GM21367 (cell line): ENCODE measurements at regions not wholly inside any gene's neighbourhood (a gene's known extent, or its start where the extent isn't known, plus 50 kb on each side); places are given as distances from the start of the nearest gene placed in this dataset.

Experiments used
- ATAC-seq: cut with Tn5 transposase; IDR thresholded peaks from one replicate; pipeline ENCODE4 v1.9.1; 2021; ENCODE audit not compliant: unreplicated experiment

DNA sequence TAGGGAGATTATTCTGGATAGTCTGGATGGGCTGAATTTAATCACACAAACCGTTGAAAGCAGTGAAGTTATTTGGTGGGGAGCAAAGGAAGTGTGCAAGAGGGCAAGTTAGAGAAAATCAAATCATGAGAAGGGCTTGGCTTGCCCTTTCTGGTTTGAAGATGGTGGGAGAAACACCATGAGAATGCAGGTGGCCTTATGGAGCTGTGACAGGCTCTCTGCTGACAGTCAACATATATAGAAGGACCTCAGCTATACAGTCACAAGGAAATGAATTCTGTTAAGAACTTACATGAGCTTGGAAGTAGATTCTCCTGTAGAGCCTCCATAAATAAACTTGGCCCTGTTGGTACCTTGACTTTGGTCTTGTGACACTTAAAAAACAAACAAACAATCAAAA is 72.3 kb downstream of the GMNC start:
- no peak for ATAC-seq

DNA sequence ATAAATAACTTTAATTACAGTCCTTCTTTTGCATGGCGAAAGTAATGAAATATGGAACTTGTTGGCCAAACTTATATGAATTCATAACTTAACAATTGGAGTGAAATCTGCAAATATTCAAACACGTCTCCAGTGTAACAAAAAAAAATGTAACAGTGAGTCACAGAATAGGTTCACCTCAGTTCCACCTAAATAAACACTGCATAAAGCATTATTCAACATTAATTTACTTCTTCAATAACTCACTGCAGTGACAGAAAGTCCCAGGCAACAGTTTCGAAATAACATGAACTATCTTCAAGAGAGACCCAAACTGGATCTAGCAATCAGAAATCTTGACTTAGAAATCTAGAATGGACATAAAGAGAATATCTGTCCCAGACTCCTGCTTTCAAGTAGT is 75.6 kb downstream of the GMNC start:
- no peak for ATAC-seq

DNA sequence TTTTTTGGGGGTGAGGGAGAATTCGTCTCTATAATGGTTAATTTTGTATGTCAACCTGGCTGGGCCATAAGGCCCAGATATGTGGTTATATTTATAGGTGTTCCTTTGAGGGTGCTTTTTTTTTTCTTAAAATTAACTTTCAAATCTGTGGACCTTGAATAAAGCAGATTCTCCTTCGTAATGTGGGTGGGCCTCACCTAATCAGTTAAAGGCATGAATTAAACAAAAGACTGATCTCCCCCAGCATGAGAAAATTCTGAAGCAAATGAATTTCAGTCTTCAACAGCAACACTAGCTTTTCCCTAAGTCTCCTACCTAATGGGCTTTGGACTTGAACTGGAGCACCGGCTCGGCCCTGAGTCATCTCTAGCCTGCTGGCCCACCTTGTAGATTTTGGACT is 77.4 kb downstream of the GMNC start:
- no peak for ATAC-seq

DNA sequence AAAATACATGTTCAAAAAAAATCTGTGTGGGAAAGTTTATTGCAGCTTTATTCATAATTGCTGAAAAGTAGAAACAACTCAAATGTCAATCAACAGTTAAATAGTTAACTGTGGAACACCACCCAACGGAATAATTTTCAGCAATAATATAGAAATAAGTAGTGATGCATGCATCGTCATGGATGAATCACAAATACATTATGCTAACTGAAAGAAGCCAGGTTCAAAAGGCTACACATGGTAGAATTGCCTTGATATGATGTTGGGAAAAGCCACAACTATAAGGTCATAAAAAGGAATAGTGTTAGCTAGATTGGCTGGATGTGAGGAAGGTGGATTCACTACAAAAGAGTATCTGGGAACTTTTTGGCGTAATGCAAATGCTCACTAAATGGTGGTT is 82.0 kb downstream of the GMNC start:
- no peak for ATAC-seq

DNA sequence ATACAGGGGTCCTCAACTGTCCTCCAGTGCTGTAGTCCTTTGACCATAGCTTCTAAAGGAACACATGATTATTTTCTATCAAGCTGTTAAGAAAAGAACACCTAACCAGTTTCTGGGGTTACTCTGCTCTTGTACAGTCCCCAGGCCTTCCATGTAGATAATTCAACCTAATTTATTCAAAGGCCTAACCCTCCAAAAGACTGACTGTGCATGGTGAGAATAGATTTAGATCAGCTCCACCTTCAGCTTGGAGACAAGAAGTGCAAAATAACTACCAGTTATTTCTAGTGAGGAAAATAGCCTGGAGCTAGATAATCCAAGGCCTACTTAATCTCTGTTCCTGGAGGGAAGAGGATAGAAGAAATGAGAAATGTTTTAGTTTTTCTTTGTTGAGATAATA is 87.9 kb downstream of the GMNC start:
- ATAC-seq = no peak

DNA sequence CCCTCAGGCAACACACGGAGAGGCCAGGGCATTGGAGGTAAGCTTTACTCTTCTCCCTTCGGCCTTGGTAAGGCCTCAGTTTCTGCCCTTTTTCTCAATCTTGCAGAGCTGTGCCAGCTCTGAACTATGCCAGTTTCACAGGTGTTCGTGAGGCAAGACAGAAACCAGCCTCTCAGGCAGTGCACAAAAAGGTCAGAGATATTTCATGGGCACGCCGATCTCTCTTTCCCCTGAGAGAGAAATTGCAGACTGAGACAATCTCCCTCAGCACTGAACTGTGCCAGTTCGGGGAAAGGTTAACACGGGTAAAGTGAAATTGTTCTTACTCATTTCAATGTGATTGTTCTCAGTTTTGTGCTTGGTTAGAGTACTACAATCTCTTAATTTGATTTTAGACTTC is 88.5 kb downstream of the GMNC start:
- ATAC-seq = no peak

DNA sequence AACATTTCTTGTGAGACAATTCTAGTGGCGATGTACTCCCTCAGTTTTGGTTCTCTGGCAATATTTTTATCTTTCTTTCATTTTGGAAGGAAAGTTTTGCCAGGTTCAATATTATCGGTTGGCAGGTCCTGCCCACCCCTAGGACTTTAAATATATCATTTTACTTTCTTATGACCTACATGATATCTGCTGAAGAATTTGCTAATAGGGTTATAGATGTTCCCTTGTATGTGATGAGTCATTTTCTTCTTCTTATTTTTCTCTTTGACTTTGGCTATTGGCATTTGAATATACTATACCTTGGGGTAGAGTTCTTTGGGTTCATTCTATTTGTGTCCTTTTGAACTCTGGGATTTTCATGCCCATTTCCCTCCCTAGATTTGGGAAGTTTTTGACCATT is 89.7 kb downstream of the GMNC start:
- no peak for ATAC-seq

DNA sequence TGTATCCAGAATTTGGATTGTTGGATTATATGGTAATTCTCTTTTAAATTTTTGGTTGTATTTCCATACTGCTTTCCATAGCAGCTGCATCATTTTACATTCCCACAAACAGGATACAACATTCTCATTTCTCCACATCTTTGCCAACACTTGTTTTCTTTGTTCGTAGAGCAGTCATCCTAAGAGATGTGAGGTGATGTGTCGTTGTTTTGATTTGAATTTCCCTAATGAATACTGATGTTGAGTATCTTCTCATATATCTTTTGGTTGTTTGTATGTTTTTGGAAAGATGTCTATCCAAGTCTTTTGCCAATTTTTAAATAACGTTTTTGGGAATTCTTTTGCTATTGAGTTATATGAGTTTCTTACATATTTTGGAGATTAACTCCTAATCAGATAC is 93.6 kb downstream of the GMNC start:
- no peak for ATAC-seq

DNA sequence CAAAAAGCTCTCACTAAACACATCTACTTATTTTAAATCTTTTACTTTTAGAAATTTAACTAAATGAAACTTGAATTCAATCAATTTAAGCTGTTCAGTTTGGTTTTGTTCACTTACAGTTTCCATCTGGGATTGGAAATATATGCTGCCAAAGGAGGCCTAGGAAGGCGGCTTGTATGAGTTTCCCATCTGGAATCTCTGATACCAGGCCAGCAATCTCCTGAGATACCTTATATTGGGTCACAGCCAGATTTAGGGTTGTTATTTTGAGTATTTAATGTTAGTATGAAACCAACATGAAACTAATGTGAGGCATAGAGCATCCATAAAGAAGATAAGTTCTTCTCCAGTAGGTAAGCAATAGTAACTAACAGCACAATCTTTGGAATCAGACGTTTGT is 94.6 kb downstream of the GMNC start:
- no peak for ATAC-seq

DNA sequence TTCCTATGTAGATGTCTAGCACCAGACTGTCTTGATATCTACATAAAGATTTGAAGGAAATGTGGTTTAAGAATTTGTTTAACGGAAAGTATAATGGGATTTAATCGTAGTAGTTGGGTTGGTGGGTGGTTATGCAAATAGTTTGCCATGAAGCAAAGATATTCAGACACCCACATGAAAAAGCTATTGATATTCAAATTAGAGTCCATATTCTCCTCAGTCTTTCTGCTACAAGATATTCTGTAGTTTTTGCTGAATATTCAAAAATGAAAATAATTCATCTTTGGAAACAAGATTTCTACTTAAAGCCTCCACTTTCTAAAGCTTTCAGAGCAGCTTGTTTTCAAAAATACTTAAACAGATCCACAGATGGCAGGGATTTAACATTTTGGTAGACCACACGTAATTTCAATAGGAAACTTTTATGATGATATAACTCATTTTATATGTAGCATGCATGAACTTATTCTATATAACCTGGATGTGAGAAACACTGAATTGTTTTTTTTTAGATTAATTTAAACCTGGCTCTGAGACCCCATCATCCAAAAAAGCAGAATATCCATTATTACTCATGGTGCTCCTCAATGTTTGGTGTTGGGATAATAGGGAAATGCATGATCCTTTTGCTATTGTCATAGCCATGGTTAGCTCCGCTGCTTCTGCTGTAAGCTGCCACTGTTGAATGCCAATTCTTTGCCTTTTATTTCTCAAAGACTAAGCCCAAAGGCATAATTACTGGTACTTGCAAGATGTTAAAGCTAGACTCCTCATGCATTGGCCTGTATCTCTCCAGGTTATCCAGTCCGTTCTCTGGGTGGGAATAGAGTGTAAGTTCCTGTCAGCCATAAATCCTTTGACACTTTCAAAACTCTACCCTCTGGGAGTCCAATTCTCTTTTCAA is 98.0 kb downstream of the GMNC start:
- no peak for ATAC-seq

DNA sequence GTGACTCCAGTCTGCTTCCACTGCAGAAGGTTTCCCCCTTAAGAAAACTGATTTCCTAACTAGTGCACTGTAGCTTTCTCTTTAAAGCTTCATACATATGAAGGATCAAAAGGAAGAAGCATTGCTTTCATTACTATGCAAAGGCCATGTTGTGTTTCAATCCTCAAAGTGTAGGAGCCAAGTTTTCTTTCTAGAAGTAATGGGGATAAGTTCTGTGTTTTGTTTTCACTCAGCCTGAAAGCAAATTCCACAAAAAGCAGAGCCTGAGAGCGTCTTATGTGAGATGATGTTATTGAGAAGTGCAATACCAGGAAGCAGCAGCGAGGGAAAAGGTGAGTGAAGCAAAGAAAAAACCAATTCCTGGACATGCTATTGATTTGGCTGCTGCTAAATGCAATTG is 99.7 kb downstream of the GMNC start:
- no peak for ATAC-seq

DNA sequence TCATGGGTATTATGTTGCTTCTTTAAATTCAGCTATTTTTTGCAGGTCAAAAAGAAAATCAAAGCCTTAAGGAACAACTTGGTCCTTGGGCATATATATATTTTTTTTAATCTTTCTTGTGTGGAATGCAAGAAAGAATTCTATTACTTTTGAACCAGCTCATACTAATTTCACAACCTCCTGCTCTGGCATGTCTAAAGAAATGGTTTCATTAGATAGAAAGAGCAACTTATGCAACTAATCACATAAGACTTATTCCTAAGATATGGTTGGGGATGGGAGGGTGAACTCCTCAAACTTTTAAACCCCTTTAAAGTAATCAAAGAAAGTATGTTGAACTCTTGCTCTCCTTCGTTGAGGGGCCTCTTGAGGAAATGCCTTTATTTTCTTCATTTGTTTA is 114.9 kb downstream of the GMNC start:
- no peak for ATAC-seq

DNA sequence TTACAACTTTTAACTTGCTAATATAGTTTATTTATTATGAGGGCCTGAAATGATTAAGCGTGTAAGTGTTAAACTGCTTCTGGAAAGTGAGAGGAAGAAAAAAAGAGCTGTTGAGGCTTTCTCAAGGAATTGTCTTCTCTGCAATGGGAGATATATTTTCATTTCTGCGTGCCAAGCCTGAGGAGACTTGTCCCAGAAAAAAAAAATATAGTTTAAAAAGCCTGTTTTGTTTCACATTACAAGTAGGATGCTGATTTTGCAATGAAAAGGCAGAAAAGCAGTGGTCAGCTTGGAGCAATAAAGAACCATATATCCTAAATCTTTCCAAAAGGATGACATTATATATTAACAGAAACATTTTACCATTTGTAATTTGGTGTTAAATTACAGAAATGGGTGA is 115.5 kb downstream of the GMNC start:
- ATAC-seq = no peak

DNA sequence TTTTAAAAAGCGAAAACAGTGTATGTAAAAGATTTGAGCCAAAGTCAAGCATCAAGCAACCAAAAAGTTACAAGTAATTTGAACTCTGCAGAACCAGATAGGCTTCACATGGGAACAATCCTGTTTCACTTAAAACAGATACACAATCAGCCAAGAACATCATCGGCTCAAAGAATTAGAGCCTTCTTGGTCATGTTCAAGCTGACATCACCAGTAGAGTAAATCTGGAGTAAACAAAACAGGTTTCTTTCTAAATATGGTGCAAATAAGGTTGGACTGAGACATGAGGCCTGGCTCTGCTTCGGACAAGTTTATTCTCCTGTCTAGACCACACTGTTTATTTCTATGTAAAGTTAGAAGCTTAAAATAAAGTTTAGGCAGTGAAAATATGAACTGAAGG is 116.0 kb downstream of the GMNC start:
- ATAC-seq = no peak

DNA sequence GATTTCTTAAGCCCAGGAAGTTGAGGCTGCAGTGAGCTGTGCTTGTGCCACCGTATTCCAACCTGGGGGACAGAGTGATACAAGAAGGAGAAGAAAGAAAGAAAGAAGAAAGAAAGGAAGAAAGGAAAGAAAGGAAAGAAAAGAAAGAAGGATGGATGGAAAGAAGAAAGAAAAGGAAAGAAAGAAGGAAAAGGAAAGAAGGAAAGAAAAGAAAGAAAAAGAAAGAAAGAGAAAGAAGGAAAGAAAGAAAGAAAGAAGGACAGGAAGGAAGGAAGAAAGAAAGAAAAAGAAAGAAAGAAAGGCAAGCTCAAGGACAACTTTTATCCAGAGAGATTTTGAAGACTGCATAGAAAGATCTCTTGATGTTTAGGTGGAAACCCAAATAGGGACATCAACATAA is 120.7 kb downstream of the GMNC start:
- ATAC-seq = no peak

DNA sequence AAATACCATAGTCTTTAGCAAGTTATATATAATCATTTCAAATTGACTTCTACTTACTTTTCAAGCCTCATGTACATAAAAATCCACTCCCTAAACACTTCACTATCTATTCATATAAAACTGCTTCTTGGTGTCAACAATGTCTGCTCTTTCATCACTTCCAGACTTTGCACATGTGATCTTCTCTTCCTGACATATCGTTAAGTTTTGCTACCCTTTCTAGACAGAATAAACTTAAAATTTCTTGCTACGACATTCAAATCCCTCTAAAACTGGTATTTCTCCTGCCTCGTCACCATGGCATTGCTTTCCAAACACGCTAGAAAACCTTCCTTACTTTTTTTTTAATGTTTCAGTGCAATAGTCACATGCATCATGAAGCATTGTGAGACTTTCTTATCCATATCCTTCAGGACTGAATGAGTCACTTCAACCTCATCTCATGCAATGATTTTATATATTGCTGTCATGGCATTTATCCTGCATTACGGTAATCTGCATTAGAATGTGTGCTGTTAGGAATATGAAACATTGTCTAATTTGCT is 122.8 kb downstream of the GMNC start:
- no peak for ATAC-seq

DNA sequence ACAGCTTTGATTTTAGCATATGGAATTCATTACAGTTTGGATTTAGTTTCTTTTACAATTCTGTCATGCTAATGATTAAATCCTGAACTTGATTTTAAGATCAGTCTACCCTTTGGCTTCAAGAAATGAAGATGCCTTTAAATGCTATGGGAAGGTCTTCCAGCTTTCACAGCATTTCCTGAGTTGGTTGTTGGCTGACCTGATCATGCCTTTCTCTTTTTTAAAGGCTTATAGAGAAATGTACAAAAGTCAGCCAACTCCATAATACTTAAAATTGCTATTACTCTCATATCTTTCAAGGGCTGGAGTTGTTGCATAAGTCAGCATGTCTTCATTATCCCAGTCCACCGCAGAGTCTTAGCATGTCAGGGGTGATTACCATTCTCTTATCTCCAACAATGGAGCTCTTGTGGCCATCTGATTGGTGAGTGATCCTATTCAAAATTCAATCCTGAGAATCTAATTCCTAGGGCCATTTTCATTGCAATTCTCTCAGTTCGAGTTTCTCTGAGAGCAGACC is 123.8 kb downstream of the GMNC start:
- ATAC-seq = no peak

DNA sequence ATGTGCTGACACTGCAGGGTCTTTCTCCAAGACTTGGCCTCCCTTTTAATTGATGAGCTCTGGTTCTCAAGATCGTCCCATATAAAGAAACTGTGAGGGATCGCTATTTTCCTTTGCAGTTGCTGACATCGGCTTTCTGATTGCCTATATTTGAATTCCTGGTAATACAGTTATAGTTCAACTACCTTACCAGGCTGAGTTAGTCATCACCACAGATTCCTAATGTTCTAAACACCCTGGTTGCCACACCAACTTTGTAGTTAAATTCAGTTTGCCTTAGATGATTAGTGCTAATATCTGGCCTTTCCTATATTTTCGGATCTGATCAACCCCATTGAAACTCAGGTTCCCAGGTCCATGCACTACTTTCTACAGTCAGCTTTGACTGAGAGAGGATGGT is 125.0 kb downstream of the GMNC start:
- ATAC-seq = no peak

DNA sequence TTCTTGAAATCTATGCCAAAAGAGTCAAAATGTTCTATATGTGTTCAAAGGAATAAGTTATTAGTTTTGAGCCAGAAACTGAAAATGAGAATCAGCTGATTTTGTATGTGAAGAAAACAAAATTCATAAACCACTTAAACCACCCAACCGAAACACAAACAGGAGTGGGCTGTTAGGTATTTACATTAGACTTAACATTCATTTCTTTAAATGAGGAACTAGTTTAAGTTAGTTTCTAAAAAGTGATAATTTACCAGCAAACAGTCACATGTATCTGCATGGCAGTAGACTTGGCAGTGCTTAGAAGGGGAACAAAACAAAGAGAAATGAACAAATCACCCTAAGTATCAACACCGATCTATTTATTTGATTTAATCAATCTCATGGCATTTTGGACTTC is 128.0 kb downstream of the GMNC start:
- no peak for ATAC-seq

DNA sequence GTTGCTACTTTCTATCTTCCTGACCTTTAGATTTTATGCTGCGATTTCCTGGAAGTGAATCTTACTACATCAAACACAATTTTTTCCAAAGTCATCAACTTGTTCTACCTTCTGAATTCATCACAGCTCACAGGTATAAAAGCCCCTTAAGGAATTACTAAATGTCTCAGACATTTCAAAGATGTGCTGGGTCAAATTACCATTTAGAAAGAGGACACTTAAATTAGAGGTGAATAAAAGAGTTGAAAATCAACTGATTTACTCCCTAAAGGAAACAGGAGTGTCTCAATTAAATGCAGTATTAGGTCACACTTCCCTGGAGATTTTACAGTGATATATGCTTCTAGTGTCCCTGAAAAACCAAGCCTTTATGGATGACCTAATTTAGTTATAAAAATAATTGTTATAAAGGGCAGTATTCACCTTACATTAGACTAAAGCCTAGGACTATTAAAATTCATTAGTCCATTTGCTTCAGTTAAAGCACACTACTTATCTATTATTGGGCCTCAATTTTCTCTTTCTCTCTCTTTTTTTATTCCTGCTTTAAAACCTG is 128.8 kb downstream of the GMNC start:
- no peak for ATAC-seq

DNA sequence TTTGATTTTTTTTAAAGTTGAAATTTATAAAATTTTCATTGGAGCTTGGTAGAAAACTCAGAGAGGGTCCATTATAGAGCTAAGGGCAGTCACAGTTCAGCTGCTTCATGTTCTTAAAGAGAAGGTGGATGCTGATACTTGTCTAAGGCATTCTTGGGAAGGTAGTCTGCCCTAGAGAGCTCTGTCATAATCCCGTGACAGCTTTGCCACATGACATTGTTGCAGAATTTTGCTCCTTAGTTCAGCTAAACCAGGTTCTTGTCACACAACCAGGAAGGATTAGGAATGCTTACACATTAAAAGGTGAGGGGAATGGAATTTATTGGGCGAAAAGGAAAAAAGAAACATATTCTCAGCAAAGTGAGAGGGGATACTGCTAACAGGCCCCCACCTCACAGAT is 130.9 kb downstream of the GMNC start:
- ATAC-seq = no peak

DNA sequence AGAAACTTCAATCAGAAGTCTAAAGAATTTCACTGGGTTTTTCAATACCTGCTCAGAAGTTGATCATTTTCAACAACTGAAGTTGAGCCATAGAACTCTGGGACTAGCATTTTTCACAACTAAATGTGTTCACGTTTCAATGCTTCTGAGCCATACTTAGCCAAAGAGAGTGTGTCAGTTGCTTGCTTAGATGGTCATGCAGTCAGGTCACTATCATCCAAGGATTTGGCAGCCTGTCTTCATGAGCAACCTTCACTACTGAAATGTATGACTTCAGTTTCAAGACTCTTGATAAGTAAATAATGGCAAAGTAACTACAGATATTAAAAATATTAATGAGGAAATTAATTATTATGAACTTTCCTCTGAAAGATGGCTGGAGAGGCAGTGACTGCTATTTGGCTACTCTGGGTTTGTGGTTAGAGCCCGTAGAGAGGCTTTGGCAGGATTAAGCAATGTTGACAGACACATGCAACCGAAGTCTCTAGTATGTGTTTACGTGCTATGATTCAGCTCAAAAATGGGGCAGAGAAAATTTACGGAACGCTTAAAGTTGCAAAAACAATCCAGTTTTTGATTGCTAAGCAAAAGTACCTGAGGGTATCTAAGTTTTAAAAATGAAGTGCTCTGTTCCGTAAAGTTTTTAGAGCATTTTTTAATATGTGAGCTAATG is 133.8 kb downstream of the GMNC start:
- no peak for ATAC-seq
